NCI-H1048 (cell line): ENCODE measurements at regions not wholly inside any gene's neighbourhood (a gene's known extent, or its start where the extent isn't known, plus 50 kb on each side); places are given as distances from the start of the nearest gene placed in this dataset.

Source experiments
- DNase-seq: peaks from one replicate; lab custom pipeline; 2025; lab: John Stamatoyannopoulos, UW

GRCh38 chr6:15796844-15797243 lies 134.0 kb upstream of the DTNBP1 start:
- DNase-seq = no peak

- DNase-seq = no peak
Observed at GRCh38 chr6:15796130-15796771, 133.4 kb upstream of the DTNBP1 start.

- DNase-seq = no peak
Observed at GRCh38 chr6:15793826-15794225, 131.0 kb upstream of the DTNBP1 start.

GRCh38 chr6:15793288-15793687 lies 130.5 kb upstream of the DTNBP1 start:
- DNase-seq = no peak

GRCh38 chr6:15792842-15793241 lies 130.0 kb upstream of the DTNBP1 start:
- DNase-seq = no peak

GRCh38 chr6:15791448-15792181 lies 128.8 kb upstream of the DTNBP1 start:
- no peak for DNase-seq

- DNase-seq = no peak
Observed at GRCh38 chr6:15790116-15790515, 127.3 kb upstream of the DTNBP1 start.

- DNase-seq = no peak
Observed at GRCh38 chr6:15786846-15787245, 124.0 kb upstream of the DTNBP1 start.

GRCh38 chr6:15783484-15783883 lies 120.7 kb upstream of the DTNBP1 start:
- DNase-seq = no peak

- DNase-seq = no peak
Observed at GRCh38 chr6:15781890-15782289, 119.1 kb upstream of the DTNBP1 start.

GRCh38 chr6:15781333-15781732 lies 118.5 kb upstream of the DTNBP1 start:
- no peak for DNase-seq

- DNase-seq = no peak
Observed at GRCh38 chr6:15780437-15780836, 117.6 kb upstream of the DTNBP1 start.

GRCh38 chr6:15779726-15780125 lies 116.9 kb upstream of the DTNBP1 start:
- DNase-seq = no peak

GRCh38 chr6:15776458-15776980 lies 113.7 kb upstream of the DTNBP1 start:
- DNase-seq = no peak

GRCh38 chr6:15775741-15776140 lies 112.9 kb upstream of the DTNBP1 start:
- no peak for DNase-seq

- no peak for DNase-seq
Observed at GRCh38 chr6:15775076-15775634, 112.3 kb upstream of the DTNBP1 start.

GRCh38 chr6:15773806-15774410 lies 111.1 kb upstream of the DTNBP1 start:
- DNase-seq = no peak

- no peak for DNase-seq
Observed at GRCh38 chr6:15770347-15771143, 107.7 kb upstream of the DTNBP1 start.

- DNase-seq = no peak
Observed at GRCh38 chr6:15769511-15770018, 106.7 kb upstream of the DTNBP1 start.

GRCh38 chr6:15768999-15769398 lies 106.2 kb upstream of the DTNBP1 start:
- DNase-seq = no peak

GRCh38 chr6:15763837-15764236 lies 101.0 kb upstream of the DTNBP1 start:
- DNase-seq = no peak

- DNase-seq = no peak
Observed at GRCh38 chr6:15763364-15763763, 100.5 kb upstream of the DTNBP1 start.
